MM.1S (cell line): ENCODE measurements at regions not wholly inside any gene's neighbourhood (a gene's known extent, or its start where the extent isn't known, plus 50 kb on each side); places are given as distances from the start of the nearest gene placed in this dataset.

ENCODE experiments used
- DNase-seq: peaks from one replicate; pipeline ENCODE4 v3.0.0-alpha.2; 2015
- H2AFZ ChIP-seq: fragments of 300-600 bp; sonication (generic); 2 replicates; pipeline ENCODE4 v1.6.0; 2016; ENCODE audit warnings: antibody characterized with exemption, low read length
- H3F3A ChIP-seq: fragments of 300-600 bp; sonication (generic); 2 replicates; pipeline ENCODE4 v1.6.1; 2016; ENCODE audit warnings: mild to moderate bottlenecking, antibody characterized with exemption, low read length, moderate library complexity, mixed read lengths; ENCODE audit not compliant: insufficient read depth
- H3K27ac ChIP-seq: fragments of 300-600 bp; sonication (generic); 2 replicates; pipeline ENCODE4 v1.5.1; 2016; ENCODE audit warnings: mild to moderate bottlenecking, low read length
- H3K27me3 ChIP-seq: fragments of 300-600 bp; sonication (generic); replicated peaks from 2 replicates; pipeline ENCODE4 v1.6.0; 2016; ENCODE audit warnings: low read length; ENCODE audit not compliant: insufficient read depth
- H3K36me3 ChIP-seq: fragments of 300-600 bp; sonication (generic); replicated peaks from 2 replicates; pipeline ENCODE4 v1.6.1; 2016; ENCODE audit warnings: mild to moderate bottlenecking, low read length, mixed read lengths; ENCODE audit not compliant: insufficient read depth
- H3K4me1 ChIP-seq: fragments of 300-600 bp; sonication (generic); 2 replicates; pipeline ENCODE4 v1.6.1; 2016; ENCODE audit warnings: low read length, mixed read lengths
- H3K4me2 ChIP-seq: fragments of 300-600 bp; sonication (generic); 2 replicates; pipeline ENCODE4 v1.6.0; 2016; ENCODE audit warnings: low read depth, low read length
- H3K4me3 ChIP-seq: fragments of 300-600 bp; sonication (generic); 2 replicates; pipeline ENCODE4 v1.5.1; 2016; ENCODE audit warnings: low read length, mixed read lengths
- H3K79me2 ChIP-seq: fragments of 300-600 bp; sonication (generic); 2 replicates; pipeline ENCODE4 v1.6.1; 2016; ENCODE audit warnings: mixed run types, low read length, mixed read lengths
- H3K9ac ChIP-seq: fragments of 300-600 bp; sonication (generic); 2 replicates; pipeline ENCODE4 v1.6.1; 2016; ENCODE audit warnings: low read length, mixed read lengths
- H3K9me2 ChIP-seq: fragments of 300-600 bp; sonication (generic); replicated peaks from 2 replicates; pipeline ENCODE4 v1.6.1; 2016; ENCODE audit warnings: mild to moderate bottlenecking, low read length, mixed read lengths; ENCODE audit not compliant: insufficient read depth
- H3K9me3 ChIP-seq: fragments of 300-600 bp; sonication (generic); replicated peaks from 2 replicates; pipeline ENCODE4 v1.6.1; 2016; ENCODE audit warnings: mild to moderate bottlenecking, low read length, mixed read lengths; ENCODE audit not compliant: insufficient read depth
- H4K20me1 ChIP-seq: fragments of 300-600 bp; sonication (generic); 2 replicates; pipeline ENCODE4 v1.6.1; 2016; ENCODE audit warnings: mild to moderate bottlenecking, low read length, moderate library complexity, mixed read lengths; ENCODE audit not compliant: insufficient read depth
- EZH2 ChIP-seq: fragments of 300-600 bp; sonication (generic); optimal IDR thresholded peaks from 2 replicates; pipeline ENCODE3; 2017; ENCODE audit warnings: low read depth, mild to moderate bottlenecking, antibody characterized with exemption, low read length, mixed read lengths
- EZH2phosphoT487 ChIP-seq: fragments of 300-600 bp; sonication (generic); IDR thresholded peaks from 2 replicates; pipeline ENCODE4 v1.6.1; 2018; ENCODE audit warnings: antibody characterized with exemption, low read length
- TF ChIP-seq, protein P1 (sequence below): fragments of 300-600 bp; sonication (generic); IDR thresholded peaks from 2 replicates; pipeline ENCODE4 v1.5.1; 2016; ENCODE audit warnings: antibody characterized with exemption, low read length, mixed read lengths

DNA sequence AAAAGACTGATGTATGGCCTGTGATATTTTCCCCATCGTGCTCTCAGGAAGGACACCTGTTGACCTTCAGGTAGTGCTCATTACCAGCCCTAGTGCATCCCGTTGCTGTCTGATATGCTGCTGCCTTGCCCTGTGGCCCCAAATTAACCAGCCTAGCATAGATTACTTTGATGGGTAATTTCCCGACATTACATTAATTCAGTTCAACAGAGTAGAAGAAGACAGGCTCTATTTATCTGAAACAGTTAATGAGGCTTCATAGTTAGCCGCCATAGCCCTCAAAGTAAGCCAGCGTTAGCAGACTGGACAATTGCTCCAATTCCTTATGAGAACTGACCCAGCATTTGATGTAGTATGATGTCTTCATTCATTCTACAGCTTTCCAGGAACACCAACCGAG lies 257.6 kb downstream of the OLFM3 start:
- 0 out of 2 replicates have a peak, but pooled peaks cover 4% of the 10 kb centered on the region for H3K4me1 ChIP-seq
- no peaks in the 10 kb centered on the region for H3K9me3 ChIP-seq
- H3K27ac ChIP-seq: no peak overlapping the region
- H2AFZ ChIP-seq: no peak overlapping the region
- H4K20me1 ChIP-seq: no peaks in the 10 kb centered on the region
- H3K4me2 ChIP-seq: no peak overlapping the region
- H3K36me3 ChIP-seq: no peaks in the 10 kb centered on the region
- H3K27me3 ChIP-seq: no peaks in the 10 kb centered on the region
- no peaks in the 10 kb centered on the region for H3K9me2 ChIP-seq
- H3K4me3 ChIP-seq: no peak overlapping the region
- no peak for DNase-seq
- H3K79me2 ChIP-seq: no peaks in the 10 kb centered on the region
- no peaks in the 10 kb centered on the region for H3F3A ChIP-seq
- TF ChIP-seq EZH2: no peak
- TF ChIP-seq EZH2phosphoT487: no peak
- no peak overlapping the region for H3K9ac ChIP-seq

GRCh38 chr1:101739826-101740330 lies 256.8 kb downstream of the OLFM3 start:
- H3K4me1 ChIP-seq: 0 out of 2 replicates have a peak, but pooled peaks cover 4% of the 10 kb centered on the region

GRCh38 chr1:101741910-101742309 lies 254.8 kb downstream of the OLFM3 start:
- H3K79me2 ChIP-seq: no peaks in the 10 kb centered on the region
- H3K4me3 ChIP-seq: no peak overlapping the region
- H3F3A ChIP-seq: no peaks in the 10 kb centered on the region
- no peak overlapping the region for H3K9ac ChIP-seq
- peak overlapping the region; percentile 33; the same call in 1 of the 2 replicates for H3K4me2 ChIP-seq
- H3K27me3 ChIP-seq: no peaks in the 10 kb centered on the region
- no peak overlapping the region for H2AFZ ChIP-seq
- no peaks in the 10 kb centered on the region for H3K36me3 ChIP-seq
- H3K9me2 ChIP-seq: no peaks in the 10 kb centered on the region
- no peak for DNase-seq
- 0 out of 2 replicates have a peak, but pooled peaks cover 4% of the 10 kb centered on the region for H3K4me1 ChIP-seq
- TF ChIP-seq, protein P1, sequence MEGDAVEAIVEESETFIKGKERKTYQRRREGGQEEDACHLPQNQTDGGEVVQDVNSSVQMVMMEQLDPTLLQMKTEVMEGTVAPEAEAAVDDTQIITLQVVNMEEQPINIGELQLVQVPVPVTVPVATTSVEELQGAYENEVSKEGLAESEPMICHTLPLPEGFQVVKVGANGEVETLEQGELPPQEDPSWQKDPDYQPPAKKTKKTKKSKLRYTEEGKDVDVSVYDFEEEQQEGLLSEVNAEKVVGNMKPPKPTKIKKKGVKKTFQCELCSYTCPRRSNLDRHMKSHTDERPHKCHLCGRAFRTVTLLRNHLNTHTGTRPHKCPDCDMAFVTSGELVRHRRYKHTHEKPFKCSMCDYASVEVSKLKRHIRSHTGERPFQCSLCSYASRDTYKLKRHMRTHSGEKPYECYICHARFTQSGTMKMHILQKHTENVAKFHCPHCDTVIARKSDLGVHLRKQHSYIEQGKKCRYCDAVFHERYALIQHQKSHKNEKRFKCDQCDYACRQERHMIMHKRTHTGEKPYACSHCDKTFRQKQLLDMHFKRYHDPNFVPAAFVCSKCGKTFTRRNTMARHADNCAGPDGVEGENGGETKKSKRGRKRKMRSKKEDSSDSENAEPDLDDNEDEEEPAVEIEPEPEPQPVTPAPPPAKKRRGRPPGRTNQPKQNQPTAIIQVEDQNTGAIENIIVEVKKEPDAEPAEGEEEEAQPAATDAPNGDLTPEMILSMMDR: no peak
- TF ChIP-seq EZH2 (no peak), EZH2phosphoT487 (no peak)
- H3K9me3 ChIP-seq: no peaks in the 10 kb centered on the region
- no peaks in the 10 kb centered on the region for H4K20me1 ChIP-seq
- peak overlapping the region; percentile 15; the same call in 1 of the 2 replicates for H3K27ac ChIP-seq

More at GRCh38 chr1:101739826-101740330, 256.8 kb downstream of the OLFM3 start:
- Histone ChIP-seq H3K27ac (no peak overlapping the region), H3K9ac (no peak overlapping the region), H3K9me3 (no peaks in the 10 kb centered on the region), H2AFZ (no peak overlapping the region), H3K36me3 (no peaks in the 10 kb centered on the region), H3F3A (no peaks in the 10 kb centered on the region), H3K4me3 (no peak overlapping the region), H3K4me2 (no peak overlapping the region), H3K27me3 (no peaks in the 10 kb centered on the region), H3K79me2 (no peaks in the 10 kb centered on the region), H3K9me2 (no peaks in the 10 kb centered on the region), H4K20me1 (no peaks in the 10 kb centered on the region)
- TF ChIP-seq, protein P1: no peak
- TF ChIP-seq EZH2phosphoT487 (no peak), EZH2 (no peak)
- no peak for DNase-seq

DNA sequence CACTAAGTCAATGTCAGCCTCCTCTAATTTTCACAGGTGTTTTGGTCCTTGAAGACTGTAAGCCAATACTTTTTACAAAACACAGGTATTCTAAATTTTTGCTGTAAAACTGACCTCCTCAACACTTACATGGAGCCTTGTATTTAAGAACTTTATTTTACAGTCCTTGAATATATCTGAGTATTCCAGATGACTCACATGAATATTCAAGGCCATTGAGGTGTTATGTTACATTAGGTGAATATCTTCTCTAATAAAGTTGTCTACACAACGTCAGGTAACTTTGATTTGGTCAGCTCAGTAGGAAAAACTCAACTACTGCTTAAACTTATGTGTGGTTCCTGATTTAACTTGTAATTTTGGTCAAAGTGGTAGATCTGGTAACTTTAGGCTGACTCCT lies 254.2 kb downstream of the OLFM3 start:
- Histone ChIP-seq H3K27ac (no peak overlapping the region), H3K4me2 (no peak overlapping the region), H3K9ac (no peak overlapping the region)

More for the DNA sequence above, 254.2 kb downstream of the OLFM3 start:
- no peaks in the 10 kb centered on the region for H3F3A ChIP-seq
- TF ChIP-seq, protein P1: no peak
- TF ChIP-seq EZH2: no peak
- TF ChIP-seq EZH2phosphoT487: no peak
- no peaks in the 10 kb centered on the region for H3K79me2 ChIP-seq
- H4K20me1 ChIP-seq: no peaks in the 10 kb centered on the region
- no peaks in the 10 kb centered on the region for H3K9me3 ChIP-seq
- no peak for DNase-seq
- no peak overlapping the region for H3K4me3 ChIP-seq
- H3K27me3 ChIP-seq: no peaks in the 10 kb centered on the region
- H3K4me1 ChIP-seq: 0 out of 2 replicates have a peak, but pooled peaks cover 4% of the 10 kb centered on the region
- no peak overlapping the region for H2AFZ ChIP-seq
- no peaks in the 10 kb centered on the region for H3K36me3 ChIP-seq
- H3K9me2 ChIP-seq: no peaks in the 10 kb centered on the region
